ENCODE measurements at regions not wholly inside any gene's neighbourhood (a gene's known extent, or its start where the extent isn't known, plus 50 kb on each side); places are given as distances from the start of the nearest gene placed in this dataset.

GRCh38 chr13:26456650-26457049 lies 100.8 kb upstream of the WASF3 start:
- Mint-ChIP-seq H3K4me3 (no peak overlapping the region), H3K27ac (no peak overlapping the region), H3K36me3 (ENCODE audit: low read depth) (no peaks in the 10 kb centered on the region), H3K27me3 (peaks cover 4% of the 10 kb centered on the region), H3K9me3 (peaks cover 1% of the 10 kb centered on the region), H3K4me1 (no peaks in the 10 kb centered on the region)
- POLR2A ChIA-PET, result no interaction called here
- DNase-seq (no peak), ATAC-seq (ENCODE audit: low read depth) (no peak)
- TF ChIP-seq CTCF (IDR thresholded peaks at IDR 0.05), result no peak
- CTCF ChIA-PET, result no interaction called here
- intact Hi-C loops (cut with micrococcal nuclease), result no loop called here

GRCh38 chr13:26457212-26457611 lies 100.3 kb upstream of the WASF3 start:
- no peak overlapping the region for H3K27ac Mint-ChIP-seq
- TF ChIP-seq CTCF (IDR thresholded peaks at IDR 0.05), result no peak

GRCh38 chr13:26458196-26458749 lies 99.2 kb upstream of the WASF3 start:
- CTCF ChIA-PET, result no interaction called here
- Mint-ChIP-seq H3K9me3 (no peaks in the 10 kb centered on the region), H3K27me3 (peaks cover 6% of the 10 kb centered on the region), H3K4me3 (no peak overlapping the region), H3K4me1 (no peaks in the 10 kb centered on the region), H3K36me3 (ENCODE audit: low read depth) (no peaks in the 10 kb centered on the region), H3K27ac (no peak overlapping the region)
- no peak for TF ChIP-seq CTCF (IDR thresholded peaks at IDR 0.05)
- DNase-seq (no peak), ATAC-seq (ENCODE audit: low read depth) (no peak)
- POLR2A ChIA-PET, result no interaction called here
- intact Hi-C loops (cut with micrococcal nuclease), result no loop called here

More at GRCh38 chr13:26457212-26457611, 100.3 kb upstream of the WASF3 start:
- no peaks in the 10 kb centered on the region for H3K9me3 Mint-ChIP-seq
- H3K27me3 Mint-ChIP-seq, result peaks cover 8% of the 10 kb centered on the region
- intact Hi-C loops (cut with micrococcal nuclease), result no loop called here
- no peak for ATAC-seq (ENCODE audit: low read depth)
- ChIA-PET POLR2A (no interaction called here), CTCF (no interaction called here)
- H3K4me3 Mint-ChIP-seq, result no peak overlapping the region
- no peaks in the 10 kb centered on the region for H3K4me1 Mint-ChIP-seq
- DNase-seq, result no peak
- no peaks in the 10 kb centered on the region for H3K36me3 Mint-ChIP-seq (ENCODE audit: low read depth)

- H3K27me3 Mint-ChIP-seq, result peaks cover 6% of the 10 kb centered on the region
- intact Hi-C loops (cut with micrococcal nuclease), result no loop called here
- no peak overlapping the region for H3K27ac Mint-ChIP-seq
- no peak overlapping the region for H3K4me3 Mint-ChIP-seq
- TF ChIP-seq CTCF (IDR thresholded peaks at IDR 0.05), result no peak
- no peaks in the 10 kb centered on the region for H3K4me1 Mint-ChIP-seq
- CTCF ChIA-PET, result no interaction called here
- POLR2A ChIA-PET, result no interaction called here
- DNase-seq, result no peak
- no peaks in the 10 kb centered on the region for H3K9me3 Mint-ChIP-seq
- no peaks in the 10 kb centered on the region for H3K36me3 Mint-ChIP-seq (ENCODE audit: low read depth)
- ATAC-seq (ENCODE audit: low read depth), result no peak
Measured at GRCh38 chr13:26459276-26460131, 98.0 kb upstream of the WASF3 start.

- H3K4me3 Mint-ChIP-seq, result no peak overlapping the region
- H3K27me3 Mint-ChIP-seq, result peaks cover 6% of the 10 kb centered on the region
- H3K36me3 Mint-ChIP-seq (ENCODE audit: low read depth), result no peaks in the 10 kb centered on the region
- ATAC-seq (ENCODE audit: low read depth) (no peak), DNase-seq (no peak)
- intact Hi-C loops (cut with micrococcal nuclease), result no loop called here
- no peak overlapping the region for H3K27ac Mint-ChIP-seq
- no peak for TF ChIP-seq CTCF (IDR thresholded peaks at IDR 0.05)
- CTCF ChIA-PET, result no interaction called here
- H3K9me3 Mint-ChIP-seq, result no peaks in the 10 kb centered on the region
- POLR2A ChIA-PET, result no interaction called here
- no peaks in the 10 kb centered on the region for H3K4me1 Mint-ChIP-seq
Measured at GRCh38 chr13:26460648-26461047, 96.8 kb upstream of the WASF3 start.
